GM12874 (cell line): ENCODE measurements at regions not wholly inside any gene's neighbourhood (a gene's known extent, or its start where the extent isn't known, plus 50 kb on each side); places are given as distances from the start of the nearest gene placed in this dataset.

Experiments used
- CTCF ChIP-seq: IDR thresholded peaks from 2 replicates; pipeline ENCODE4 v1.5.1; 2011; ENCODE audit warnings: low read depth, mild to moderate bottlenecking, control low read depth, low read length, moderate library complexity; ENCODE audit not compliant: insufficient read depth

GRCh38 chr2:81670885-81671284, 1366.3 kb upstream of the LRRTM1 start:
- no peak for TF ChIP-seq CTCF

- TF ChIP-seq CTCF: no peak
These were observed 1356.5 kb upstream of the LRRTM1 start for GRCh38 chr2:81661081-81661480.

- TF ChIP-seq CTCF: no peak
These were observed 1353.7 kb upstream of the LRRTM1 start for GRCh38 chr2:81658227-81658626.

GRCh38 chr2:81650048-81650971, 1345.8 kb upstream of the LRRTM1 start:
- TF ChIP-seq CTCF: peak; percentile 11; the same call in 1 of the 2 replicates

- no peak for TF ChIP-seq CTCF
These were observed 1344.3 kb upstream of the LRRTM1 start for GRCh38 chr2:81648806-81649205.

- TF ChIP-seq CTCF: no peak
These were observed 1343.8 kb upstream of the LRRTM1 start for GRCh38 chr2:81648370-81648769.

GRCh38 chr2:81647715-81648230, 1343.2 kb upstream of the LRRTM1 start:
- TF ChIP-seq CTCF: no peak
